ENCODE measurements at regions not wholly inside any gene's neighbourhood (a gene's known extent, or its start where the extent isn't known, plus 50 kb on each side); places are given as distances from the start of the nearest gene placed in this dataset.

DNA sequence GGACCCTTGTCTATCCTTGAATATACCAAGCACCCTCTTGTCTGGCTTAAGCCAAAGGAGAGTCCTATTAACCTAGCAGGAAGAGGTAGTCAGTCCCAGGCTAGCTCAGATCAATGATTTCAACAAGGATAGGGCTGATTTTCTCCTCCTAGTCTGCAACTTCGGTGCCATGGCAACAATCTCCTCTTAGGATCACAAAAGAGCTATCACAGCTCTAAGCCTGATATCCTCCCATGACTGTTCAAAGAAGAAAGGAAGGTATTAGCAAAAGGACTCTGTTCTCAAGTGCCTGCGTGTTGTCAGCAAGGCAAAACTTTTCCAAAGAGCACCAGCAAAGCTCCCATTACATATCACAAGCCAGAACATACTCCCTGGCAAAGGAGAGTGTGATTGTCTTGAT, 58.7 kb upstream of the DDX18 start:
- Histone ChIP-seq H3K36me3 (ENCODE audit: insufficient read depth) (no peaks in the 10 kb centered on the region), H3K79me2 (replicated peaks; ENCODE audit: insufficient read depth) (no peaks in the 10 kb centered on the region), H2AFZ (no peak overlapping the region), H3F3A (replicated peaks; ENCODE audit: low read depth) (no peaks in the 10 kb centered on the region), H3K4me2 (no peak overlapping the region), H3K4me3 (no peak overlapping the region), H3K4me1 (ENCODE audit: insufficient read depth) (no peaks in the 10 kb centered on the region), H3K9me2 (ENCODE audit: insufficient read depth) (no peaks in the 10 kb centered on the region), H3K27me3 (ENCODE audit: insufficient read depth) (no peaks in the 10 kb centered on the region), H4K20me1 (replicated peaks; ENCODE audit: insufficient read depth) (no peaks in the 10 kb centered on the region), H3K27ac (ENCODE audit: low read depth) (no peak overlapping the region)
- Mint-ChIP-seq H3K4me3 (no peak overlapping the region), H3K27me3 (ENCODE audit: insufficient read depth, low read depth, poor library complexity) (no peaks in the 10 kb centered on the region), H3K36me3 (ENCODE audit: low read depth) (no peaks in the 10 kb centered on the region), H3K4me1 (no peaks in the 10 kb centered on the region), H3K27ac (no peak overlapping the region), H3K9me3 (no peaks in the 10 kb centered on the region; the same call in 2 of the 3 replicates)
- no peak for ATAC-seq
- TF ChIP-seq ZNF114 (CRISPR knock-in tag; IDR thresholded peaks at IDR 0.05): no peak
- no peak for TF ChIP-seq EZH2 (IDR thresholded peaks at IDR 0.05; ENCODE audit: low read depth, unreplicated experiment)
- TF ChIP-seq NANOG (IDR thresholded peaks at IDR 0.05; ENCODE audit: borderline replicate concordance): no peak
- TF ChIP-seq, protein P1, sequence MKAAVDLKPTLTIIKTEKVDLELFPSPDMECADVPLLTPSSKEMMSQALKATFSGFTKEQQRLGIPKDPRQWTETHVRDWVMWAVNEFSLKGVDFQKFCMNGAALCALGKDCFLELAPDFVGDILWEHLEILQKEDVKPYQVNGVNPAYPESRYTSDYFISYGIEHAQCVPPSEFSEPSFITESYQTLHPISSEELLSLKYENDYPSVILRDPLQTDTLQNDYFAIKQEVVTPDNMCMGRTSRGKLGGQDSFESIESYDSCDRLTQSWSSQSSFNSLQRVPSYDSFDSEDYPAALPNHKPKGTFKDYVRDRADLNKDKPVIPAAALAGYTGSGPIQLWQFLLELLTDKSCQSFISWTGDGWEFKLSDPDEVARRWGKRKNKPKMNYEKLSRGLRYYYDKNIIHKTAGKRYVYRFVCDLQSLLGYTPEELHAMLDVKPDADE (IDR thresholded peaks at IDR 0.05): no peak
- no peak for DNase-seq (ENCODE audit: low spot score)

DNA sequence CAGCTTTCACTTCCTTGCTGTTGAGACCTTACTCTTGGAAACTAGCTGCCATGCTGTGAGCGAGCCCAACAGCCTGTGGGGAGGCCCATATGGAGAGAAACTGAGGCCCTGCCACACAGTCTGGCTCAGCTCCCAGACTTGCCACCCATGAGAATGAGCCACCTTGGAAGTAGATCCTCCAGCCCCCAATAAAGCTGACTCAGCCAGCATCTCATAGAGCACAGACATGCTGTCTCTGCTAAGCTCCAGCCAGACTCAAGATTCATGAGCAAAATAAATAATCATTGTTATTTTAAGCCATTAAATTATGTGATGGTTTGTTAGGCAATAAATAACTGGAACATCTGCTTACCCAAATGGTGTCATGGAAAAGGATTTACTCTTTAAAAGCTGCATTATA, 53.6 kb upstream of the DDX18 start:
- Histone ChIP-seq H4K20me1 (replicated peaks; ENCODE audit: insufficient read depth) (no peaks in the 10 kb centered on the region), H3K79me2 (replicated peaks; ENCODE audit: insufficient read depth) (no peaks in the 10 kb centered on the region), H2AFZ (no peak overlapping the region), H3K4me1 (ENCODE audit: insufficient read depth) (no peaks in the 10 kb centered on the region), H3K27ac (ENCODE audit: low read depth) (no peak overlapping the region), H3F3A (replicated peaks; ENCODE audit: low read depth) (no peaks in the 10 kb centered on the region), H3K36me3 (ENCODE audit: insufficient read depth) (no peaks in the 10 kb centered on the region), H3K27me3 (ENCODE audit: insufficient read depth) (no peaks in the 10 kb centered on the region), H3K4me2 (no peak overlapping the region), H3K9me2 (ENCODE audit: insufficient read depth) (no peaks in the 10 kb centered on the region; the same call in 1 of the 2 replicates), H3K4me3 (no peak overlapping the region)
- Mint-ChIP-seq H3K27me3 (ENCODE audit: insufficient read depth, low read depth, poor library complexity) (no peaks in the 10 kb centered on the region), H3K4me1 (no peaks in the 10 kb centered on the region), H3K9me3 (no peaks in the 10 kb centered on the region; the same call in 2 of the 3 replicates), H3K27ac (no peak overlapping the region), H3K4me3 (no peak overlapping the region), H3K36me3 (ENCODE audit: low read depth) (no peaks in the 10 kb centered on the region)
- DNase-seq (ENCODE audit: low spot score) (no peak), ATAC-seq (no peak)
- TF ChIP-seq, protein P2, sequence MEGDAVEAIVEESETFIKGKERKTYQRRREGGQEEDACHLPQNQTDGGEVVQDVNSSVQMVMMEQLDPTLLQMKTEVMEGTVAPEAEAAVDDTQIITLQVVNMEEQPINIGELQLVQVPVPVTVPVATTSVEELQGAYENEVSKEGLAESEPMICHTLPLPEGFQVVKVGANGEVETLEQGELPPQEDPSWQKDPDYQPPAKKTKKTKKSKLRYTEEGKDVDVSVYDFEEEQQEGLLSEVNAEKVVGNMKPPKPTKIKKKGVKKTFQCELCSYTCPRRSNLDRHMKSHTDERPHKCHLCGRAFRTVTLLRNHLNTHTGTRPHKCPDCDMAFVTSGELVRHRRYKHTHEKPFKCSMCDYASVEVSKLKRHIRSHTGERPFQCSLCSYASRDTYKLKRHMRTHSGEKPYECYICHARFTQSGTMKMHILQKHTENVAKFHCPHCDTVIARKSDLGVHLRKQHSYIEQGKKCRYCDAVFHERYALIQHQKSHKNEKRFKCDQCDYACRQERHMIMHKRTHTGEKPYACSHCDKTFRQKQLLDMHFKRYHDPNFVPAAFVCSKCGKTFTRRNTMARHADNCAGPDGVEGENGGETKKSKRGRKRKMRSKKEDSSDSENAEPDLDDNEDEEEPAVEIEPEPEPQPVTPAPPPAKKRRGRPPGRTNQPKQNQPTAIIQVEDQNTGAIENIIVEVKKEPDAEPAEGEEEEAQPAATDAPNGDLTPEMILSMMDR (conservative IDR thresholded peaks at IDR 0.05; ENCODE audit: low read depth in 2 of 2): no peak
- TF ChIP-seq JUNB (IDR thresholded peaks at IDR 0.05; ENCODE audit: unreplicated experiment): no peak
- TF ChIP-seq ZNF331 (CRISPR knock-in tag; IDR thresholded peaks at IDR 0.05; ENCODE audit: low read depth): no peak
- TF ChIP-seq STAT1 (IDR thresholded peaks at IDR 0.05; ENCODE audit: unreplicated experiment): no peak
- TF ChIP-seq EZH2 (IDR thresholded peaks at IDR 0.05; ENCODE audit: low read depth, unreplicated experiment): no peak
- TF ChIP-seq POLR2AphosphoS5 (IDR thresholded peaks at IDR 0.05; ENCODE audit: low read depth): no peak
- TF ChIP-seq REST (IDR thresholded peaks at IDR 0.05; ENCODE audit: unreplicated experiment): no peak
- no peak for TF ChIP-seq NANOG (IDR thresholded peaks at IDR 0.05; ENCODE audit: borderline replicate concordance)
- TF ChIP-seq CREB1 (CRISPR knock-in tag; IDR thresholded peaks at IDR 0.05; ENCODE audit: low read depth): no peak
- no peak for TF ChIP-seq ZNF114 (CRISPR knock-in tag; IDR thresholded peaks at IDR 0.05)
